PFSK-1 (cell line): ENCODE measurements at regions not wholly inside any gene's neighbourhood (a gene's known extent, or its start where the extent isn't known, plus 50 kb on each side); places are given as distances from the start of the nearest gene placed in this dataset.

ENCODE experiments used
- FOXP2 ChIP-seq: optimal IDR thresholded peaks from 2 replicates; pipeline ENCODE3; 2011; ENCODE audit warnings: borderline replicate concordance, control low read depth, inconsistent platforms; ENCODE audit not compliant: insufficient read depth; ENCODE audit errors: extremely low read length, extremely low read depth
- REST ChIP-seq, 2 experiments: IDR thresholded peaks; 2 replicates each; pipeline versions ENCODE4 v1.6.1 to v1.8.0; 2011 to 2012; ENCODE audit warnings: low read depth in 2 of 2, low read length in 2 of 2, control low read depth in 1 of 2, inconsistent platforms in 1 of 2, mild to moderate bottlenecking in 1 of 2, moderate library complexity in 1 of 2; ENCODE audit not compliant: insufficient read depth in 1 of 2

GRCh38 chr16:65413861-65414260 is 292.0 kb upstream of the CDH11 start:
- TF ChIP-seq REST (IDR thresholded peaks at IDR 0.05; ENCODE audit: insufficient read depth in 1 of 2, low read depth in 2 of 2, low read length in 2 of 2) (no peak), FOXP2 (no peak)
